ENCODE measurements at regions not wholly inside any gene's neighbourhood (a gene's known extent, or its start where the extent isn't known, plus 50 kb on each side); places are given as distances from the start of the nearest gene placed in this dataset.

DNA sequence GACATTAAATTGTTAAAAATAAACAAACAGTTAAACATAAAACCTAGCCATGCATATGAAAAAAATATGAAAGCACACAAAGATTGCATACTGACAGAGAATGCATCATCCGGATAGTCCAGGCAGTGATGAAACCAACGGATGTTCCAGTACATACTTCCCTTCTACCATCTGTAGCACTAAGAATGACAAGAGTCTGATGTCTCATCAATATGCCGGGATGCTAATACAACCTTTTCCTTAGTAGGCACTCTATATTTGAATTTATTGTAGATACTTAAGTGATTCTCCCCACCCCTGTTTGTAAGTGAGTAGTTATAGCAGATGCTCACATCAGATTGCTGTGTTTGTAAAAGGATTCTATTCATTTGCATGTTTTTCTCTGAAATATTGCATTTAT, 571.2 kb upstream of the WWC1 start:
- no peak for DNase-seq

DNA sequence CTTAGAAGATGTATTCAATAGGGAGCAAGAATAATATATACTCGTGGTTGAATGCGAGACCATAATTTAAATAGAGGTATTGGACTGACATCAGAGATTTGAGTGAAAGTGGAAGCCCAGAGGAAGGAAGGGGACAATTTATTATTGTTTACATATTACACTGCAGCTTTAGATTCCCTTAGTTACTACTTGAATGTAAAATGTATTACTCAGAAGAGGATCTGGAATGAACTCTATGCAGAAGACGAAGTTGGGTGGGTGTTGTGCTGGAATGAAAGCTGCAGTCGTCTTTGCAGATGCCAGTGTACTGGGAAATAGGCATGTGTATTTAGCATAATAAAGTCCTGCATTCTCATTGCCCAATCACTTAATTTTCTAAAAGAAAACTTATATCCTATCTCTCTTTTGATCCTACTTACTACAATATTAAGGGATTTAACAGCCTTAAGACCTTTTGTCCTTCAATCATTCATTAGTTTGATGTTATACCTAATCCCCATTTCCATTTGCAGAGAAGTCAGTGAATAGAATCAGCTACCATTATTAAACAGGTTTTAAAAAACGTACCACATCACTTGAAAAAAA, 570.7 kb upstream of the WWC1 start:
- DNase-seq: no peak

DNA sequence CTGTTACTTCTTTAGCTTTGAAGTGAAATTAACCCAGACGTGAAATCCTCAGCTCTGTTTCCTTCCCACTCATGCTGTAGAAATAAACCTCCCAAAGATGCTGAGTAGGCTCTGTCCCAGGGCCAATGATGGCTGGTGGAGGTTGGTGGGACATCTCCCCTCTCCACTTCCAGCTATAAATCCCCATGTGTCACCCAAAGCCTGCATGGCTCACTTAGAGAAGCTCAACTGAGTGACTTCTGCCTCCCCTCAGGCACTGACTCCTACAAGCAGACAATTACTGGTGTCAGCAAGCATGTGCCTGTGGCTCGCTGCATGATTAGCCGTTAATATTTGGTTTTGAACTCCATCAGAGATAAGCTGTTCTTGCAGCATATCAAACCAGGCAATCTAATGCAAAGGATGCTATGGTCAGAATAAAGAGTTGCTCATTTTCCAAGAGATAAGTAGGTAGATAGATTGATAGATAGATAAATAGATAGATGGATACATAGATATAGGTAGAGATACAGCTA, 569.5 kb upstream of the WWC1 start:
- no peak for DNase-seq

- peak; percentile 49 for DNase-seq
These were observed 568.1 kb upstream of the WWC1 start for GRCh38 chr5:167723254-167723871.

DNA sequence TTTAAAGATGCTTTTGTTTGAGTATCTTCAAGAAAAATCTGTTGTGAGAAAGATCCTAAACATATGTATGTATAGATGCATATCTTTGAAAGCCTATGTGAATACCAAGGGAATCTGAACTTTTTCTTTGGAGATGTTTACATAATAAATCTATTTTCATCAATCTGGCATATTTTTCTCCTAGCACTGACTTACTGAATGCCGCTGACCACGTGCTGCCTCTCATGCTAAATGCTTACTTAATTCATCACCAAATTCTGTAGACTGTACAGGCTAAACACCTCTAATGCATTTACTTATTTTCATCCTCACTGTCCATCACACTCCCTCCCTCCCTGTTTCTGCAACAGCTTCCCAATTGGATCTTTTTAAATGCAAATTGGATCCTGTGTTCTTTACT, 566.2 kb upstream of the WWC1 start:
- DNase-seq: no peak

GRCh38 chr5:167725741-167726140, 565.7 kb upstream of the WWC1 start:
- DNase-seq: no peak

DNA sequence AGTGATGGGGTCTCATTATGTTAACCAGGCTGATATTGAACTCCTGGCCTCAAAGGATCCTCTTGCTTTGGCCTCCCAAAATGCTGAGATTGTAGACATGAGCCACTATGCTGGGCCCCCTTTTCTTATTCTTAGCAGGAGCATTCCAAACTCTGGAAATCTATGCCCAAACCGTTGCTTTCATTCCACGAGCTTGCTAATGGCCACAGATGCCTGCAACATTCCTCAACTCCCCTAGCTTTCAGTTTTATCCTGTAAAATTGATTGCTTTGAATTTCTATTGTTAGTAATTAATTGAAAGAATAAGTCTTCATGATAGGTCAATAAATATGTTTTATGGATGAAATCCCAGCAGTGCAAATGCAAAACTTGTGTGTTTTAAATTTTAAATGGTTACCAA, 564.8 kb upstream of the WWC1 start:
- no peak for DNase-seq

GRCh38 chr5:167730121-167730520, 561.3 kb upstream of the WWC1 start:
- no peak for DNase-seq

- DNase-seq: no peak
These were observed 560.8 kb upstream of the WWC1 start for GRCh38 chr5:167730656-167731055.

DNA sequence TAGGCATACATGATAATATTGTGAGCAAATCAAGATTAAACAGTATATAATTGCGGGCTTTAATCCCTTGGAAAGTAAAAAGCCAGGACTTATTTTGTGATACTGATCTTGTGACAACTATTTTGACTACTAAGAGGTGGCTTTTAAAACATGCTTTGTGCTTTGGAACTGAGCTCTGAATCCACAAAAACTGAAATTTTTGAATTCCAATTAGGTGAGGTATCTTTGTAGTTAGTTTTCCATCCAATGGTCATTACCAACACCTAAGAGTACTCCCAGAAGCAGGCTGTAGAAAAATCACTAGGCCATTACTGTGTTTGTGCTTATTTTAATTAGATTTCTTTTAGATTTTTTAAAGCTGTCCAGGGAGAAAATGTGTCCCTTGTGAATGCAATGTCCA, 559.5 kb upstream of the WWC1 start:
- DNase-seq: no peak

DNA sequence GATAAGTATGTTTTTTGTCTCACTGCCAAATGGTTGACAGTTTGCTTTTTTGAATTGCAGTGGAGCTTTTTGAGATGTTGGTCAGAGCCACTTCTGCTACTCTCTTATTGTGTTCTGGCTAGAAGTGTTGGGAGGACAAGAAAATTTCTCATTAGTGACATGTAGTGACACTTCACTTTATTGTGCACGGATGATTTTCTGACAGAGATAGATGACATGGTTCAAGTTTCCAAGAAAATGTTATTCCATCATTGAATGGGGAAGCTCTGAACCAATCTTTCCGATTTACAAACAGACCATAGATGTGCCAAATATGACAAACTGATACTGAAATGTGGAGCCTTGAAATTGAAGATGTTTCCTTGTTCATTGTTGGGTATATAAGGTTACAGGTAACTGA, 558.9 kb upstream of the WWC1 start:
- DNase-seq: no peak

GRCh38 chr5:167736992-167737391, 554.5 kb upstream of the WWC1 start:
- DNase-seq: no peak

GRCh38 chr5:167743695-167744464, 547.6 kb upstream of the WWC1 start:
- DNase-seq: no peak

GRCh38 chr5:167745868-167746267, 545.6 kb upstream of the WWC1 start:
- DNase-seq: no peak

DNA sequence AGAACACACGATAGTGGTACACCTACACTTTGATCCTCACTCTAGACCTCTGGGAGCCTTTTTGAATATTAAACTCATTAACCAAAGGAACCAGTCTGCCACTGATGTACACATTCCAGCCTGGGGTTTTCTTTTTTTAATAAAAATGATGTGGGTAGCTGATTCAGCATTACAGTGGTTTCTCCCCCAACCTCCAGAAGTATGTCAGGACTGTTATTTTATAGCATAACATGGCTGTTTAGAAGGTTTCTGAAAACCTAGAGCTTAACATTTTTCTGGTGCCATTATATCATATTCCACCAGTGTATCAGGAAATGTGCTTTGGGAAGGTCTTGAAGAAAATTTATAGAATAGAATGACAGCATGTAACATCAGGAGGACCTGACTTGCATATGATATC, 540.9 kb upstream of the WWC1 start:
- DNase-seq: no peak

DNA sequence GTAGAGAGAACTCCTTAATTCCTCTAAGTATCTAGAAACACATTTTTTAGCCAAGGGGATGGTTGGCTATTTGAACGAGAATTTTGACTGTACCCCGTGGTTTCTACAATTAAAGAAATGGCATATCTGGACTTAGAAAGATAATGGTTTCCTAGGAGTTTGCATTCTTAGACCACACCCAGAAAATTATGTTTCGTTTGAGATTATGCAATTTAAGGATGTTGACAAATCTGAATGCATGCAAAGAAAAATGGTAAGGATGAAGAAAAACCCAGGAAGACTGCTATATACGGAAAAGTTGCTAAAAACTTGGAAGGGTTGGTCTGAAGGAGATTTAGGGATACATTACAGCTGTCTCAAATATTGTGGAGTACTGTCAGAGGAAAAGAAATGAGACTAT, 538.5 kb upstream of the WWC1 start:
- no peak for DNase-seq

DNA sequence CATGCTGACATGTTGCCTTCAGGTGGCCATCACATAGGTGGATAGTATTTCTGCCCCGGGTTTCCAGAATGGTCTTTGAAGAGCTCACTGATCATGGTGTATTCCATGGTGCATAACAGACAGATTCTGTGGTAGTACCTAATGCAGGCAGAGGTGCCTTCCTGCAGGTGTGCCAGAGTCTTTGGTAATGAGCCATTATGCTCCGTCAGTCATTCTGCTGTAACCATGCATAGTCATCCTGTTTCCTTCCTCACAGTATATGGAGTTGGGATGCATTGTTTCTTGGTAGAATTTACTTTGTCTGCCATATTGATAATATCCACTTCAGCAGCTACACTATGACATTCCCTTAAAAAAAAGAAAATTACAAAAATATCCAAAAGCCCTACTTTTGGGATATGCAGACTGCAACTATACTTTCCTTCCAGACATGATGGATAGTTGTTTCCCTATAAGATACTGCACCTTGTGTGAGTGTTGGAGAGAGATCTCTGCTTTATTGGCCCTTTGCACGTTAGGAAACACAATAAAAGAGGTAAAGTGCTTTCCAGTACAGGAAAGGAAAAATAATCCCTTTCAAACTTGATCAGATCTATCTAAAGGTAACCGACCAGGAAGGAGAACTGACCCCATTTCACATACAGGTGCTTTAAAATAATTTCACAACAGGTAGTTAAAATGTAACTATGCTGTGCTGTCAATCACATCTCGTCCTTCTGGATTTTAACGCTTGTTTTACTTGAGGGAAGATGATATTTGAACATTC, 537.5 kb upstream of the WWC1 start:
- no peak for DNase-seq

GRCh38 chr5:167754501-167755021, 536.9 kb upstream of the WWC1 start:
- DNase-seq: no peak

- no peak for DNase-seq
These were observed 536.0 kb upstream of the WWC1 start for GRCh38 chr5:167755420-167755819.

GRCh38 chr5:167759057-167759821, 532.2 kb upstream of the WWC1 start:
- DNase-seq: no peak

DNA sequence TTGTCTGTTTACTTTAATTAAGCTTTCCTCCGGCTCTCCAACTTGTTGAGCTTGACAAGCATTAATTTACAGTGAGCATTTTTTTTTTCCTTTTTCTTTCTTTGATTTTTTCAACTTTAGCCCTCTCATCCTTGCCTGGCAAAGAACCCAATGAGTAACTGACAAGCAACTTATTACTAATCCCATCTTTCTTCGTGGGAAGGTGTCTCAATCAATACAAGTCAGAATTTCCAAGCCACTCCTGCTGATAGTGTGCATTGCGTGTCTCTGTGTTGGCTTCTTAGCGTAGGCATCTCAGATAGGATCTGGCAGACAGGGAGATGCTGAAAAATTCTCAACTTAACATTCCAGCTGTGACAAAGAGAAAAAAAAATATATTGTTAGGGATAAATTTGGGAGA, 527.7 kb upstream of the WWC1 start:
- DNase-seq: no peak

- DNase-seq: no peak
These were observed 526.7 kb upstream of the WWC1 start for GRCh38 chr5:167764641-167765289.

Measured in T-helper 9 cell (primary cell).